Glutamatergic neuron (in vitro differentiated cells): ENCODE measurements at regions not wholly inside any gene's neighbourhood (a gene's known extent, or its start where the extent isn't known, plus 50 kb on each side); places are given as distances from the start of the nearest gene placed in this dataset.

Source experiments
- DNase-seq: peaks from one replicate; pipeline ENCODE4 v3.0.0; 2022
- H3K27ac Mint-ChIP-seq: one replicate; pipeline ENCODE4 v1.8.0; 2020; ENCODE audit warnings: mild to moderate bottlenecking, mixed read lengths, inconsistent platforms; ENCODE audit not compliant: unreplicated experiment
- H3K27me3 Mint-ChIP-seq: one replicate; pipeline ENCODE4 v1.8.0; 2020; ENCODE audit warnings: mild to moderate bottlenecking, moderate library complexity, mixed read lengths, inconsistent platforms; ENCODE audit not compliant: unreplicated experiment
- H3K36me3 Mint-ChIP-seq: one replicate; pipeline ENCODE4 v1.8.0; 2020; ENCODE audit warnings: mild to moderate bottlenecking, mixed read lengths, inconsistent platforms; ENCODE audit not compliant: unreplicated experiment
- H3K4me1 Mint-ChIP-seq: one replicate; pipeline ENCODE4 v1.8.0; 2020; ENCODE audit warnings: mild to moderate bottlenecking, low read depth, mixed read lengths, inconsistent platforms; ENCODE audit not compliant: unreplicated experiment
- H3K4me3 Mint-ChIP-seq: one replicate; pipeline ENCODE4 v1.8.0; 2020; ENCODE audit warnings: mild to moderate bottlenecking, mixed read lengths, inconsistent platforms; ENCODE audit not compliant: unreplicated experiment
- H3K9me3 Mint-ChIP-seq: one replicate; pipeline ENCODE4 v1.8.0; 2020; ENCODE audit warnings: mild to moderate bottlenecking, moderate library complexity, mixed read lengths, inconsistent platforms; ENCODE audit not compliant: unreplicated experiment
- CTCF ChIP-seq: fragments of 200-600 bp; sonication (generic); IDR thresholded peaks from one replicate; pipeline ENCODE4 v1.5.0; 2021; ENCODE audit not compliant: partially characterized antibody, unreplicated experiment

- H3K36me3 Mint-ChIP-seq, result no peaks in the 10 kb centered on the region
- H3K4me1 Mint-ChIP-seq, result peaks cover 2% of the 10 kb centered on the region
- no peak overlapping the region for H3K4me3 Mint-ChIP-seq
- no peak overlapping the region for H3K27ac Mint-ChIP-seq
- no peak for TF ChIP-seq CTCF
- no peaks in the 10 kb centered on the region for H3K27me3 Mint-ChIP-seq
- H3K9me3 Mint-ChIP-seq, result no peaks in the 10 kb centered on the region
- DNase-seq, result no peak
These were observed 426.3 kb upstream of the POT1 start for GRCh38 chr7:125355899-125356298.

DNA sequence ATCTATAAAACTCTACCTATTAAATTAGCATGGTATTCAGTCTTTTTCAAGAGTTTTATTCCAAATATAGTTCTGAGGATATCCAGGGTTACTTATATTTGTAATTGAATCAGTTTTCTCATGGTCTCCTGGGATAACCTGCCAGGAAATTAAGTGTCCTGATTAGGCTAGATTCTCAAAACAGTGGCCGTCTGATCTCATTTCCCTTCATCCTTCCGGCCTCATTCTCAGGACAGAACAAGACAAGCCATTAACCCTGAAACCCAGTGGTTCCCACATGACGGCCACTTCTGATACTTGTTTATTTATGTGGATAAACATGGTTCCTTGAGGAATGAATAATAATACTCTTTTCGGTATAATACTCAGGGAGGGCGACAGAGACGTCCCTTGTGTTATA lies 417.6 kb upstream of the POT1 start:
- Mint-ChIP-seq H3K36me3 (no peaks in the 10 kb centered on the region), H3K27ac (no peak overlapping the region), H3K4me3 (no peak overlapping the region), H3K4me1 (no peaks in the 10 kb centered on the region), H3K9me3 (no peaks in the 10 kb centered on the region), H3K27me3 (peaks cover 2% of the 10 kb centered on the region)
- TF ChIP-seq CTCF, result no peak
- no peak for DNase-seq

DNA sequence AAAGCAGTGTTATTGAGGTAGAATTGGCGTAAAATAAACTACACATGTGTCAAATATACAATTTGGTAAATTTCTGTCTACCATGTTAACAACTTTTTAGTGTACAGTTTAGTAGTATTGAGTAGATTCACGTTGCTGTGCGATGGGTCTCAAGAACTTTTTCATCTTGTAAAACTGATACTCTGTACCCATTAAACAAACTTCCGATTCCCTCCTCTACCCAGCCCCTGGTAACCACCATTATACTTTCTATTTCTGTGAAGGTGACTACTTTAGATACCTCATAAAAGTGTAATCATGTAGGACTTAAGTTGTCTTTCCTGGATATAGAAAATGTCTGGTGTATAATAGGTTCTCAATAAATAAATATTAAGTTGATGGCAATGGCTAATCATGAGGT lies 408.5 kb upstream of the POT1 start:
- no peak for TF ChIP-seq CTCF
- Mint-ChIP-seq H3K27ac (no peak overlapping the region), H3K36me3 (peaks cover 5% of the 10 kb centered on the region), H3K4me3 (no peak overlapping the region), H3K4me1 (no peaks in the 10 kb centered on the region), H3K27me3 (no peaks in the 10 kb centered on the region), H3K9me3 (no peaks in the 10 kb centered on the region)
- DNase-seq, result no peak

DNA sequence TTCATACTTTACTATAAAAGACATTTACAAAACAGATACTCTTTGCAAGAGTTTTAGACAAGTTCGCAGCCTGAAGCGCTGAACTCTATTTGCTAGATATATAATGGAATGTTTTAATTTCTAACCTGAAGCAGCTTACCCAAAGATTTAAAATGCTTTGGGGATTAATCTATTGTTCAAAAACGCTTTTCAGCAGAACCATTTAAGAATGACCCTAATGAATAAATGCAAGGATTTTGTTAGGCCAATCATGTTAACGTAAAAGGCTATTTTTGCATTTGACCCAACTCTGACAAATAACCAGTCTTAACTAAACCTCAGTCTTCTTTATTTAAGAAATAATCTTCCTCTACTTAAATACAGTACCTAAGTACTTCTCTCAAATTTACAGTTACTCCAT lies 406.7 kb upstream of the POT1 start:
- DNase-seq, result no peak
- Mint-ChIP-seq H3K4me1 (no peaks in the 10 kb centered on the region), H3K27ac (no peak overlapping the region), H3K36me3 (peaks cover 7% of the 10 kb centered on the region), H3K4me3 (no peak overlapping the region), H3K27me3 (no peaks in the 10 kb centered on the region), H3K9me3 (no peaks in the 10 kb centered on the region)
- TF ChIP-seq CTCF, result no peak

DNA sequence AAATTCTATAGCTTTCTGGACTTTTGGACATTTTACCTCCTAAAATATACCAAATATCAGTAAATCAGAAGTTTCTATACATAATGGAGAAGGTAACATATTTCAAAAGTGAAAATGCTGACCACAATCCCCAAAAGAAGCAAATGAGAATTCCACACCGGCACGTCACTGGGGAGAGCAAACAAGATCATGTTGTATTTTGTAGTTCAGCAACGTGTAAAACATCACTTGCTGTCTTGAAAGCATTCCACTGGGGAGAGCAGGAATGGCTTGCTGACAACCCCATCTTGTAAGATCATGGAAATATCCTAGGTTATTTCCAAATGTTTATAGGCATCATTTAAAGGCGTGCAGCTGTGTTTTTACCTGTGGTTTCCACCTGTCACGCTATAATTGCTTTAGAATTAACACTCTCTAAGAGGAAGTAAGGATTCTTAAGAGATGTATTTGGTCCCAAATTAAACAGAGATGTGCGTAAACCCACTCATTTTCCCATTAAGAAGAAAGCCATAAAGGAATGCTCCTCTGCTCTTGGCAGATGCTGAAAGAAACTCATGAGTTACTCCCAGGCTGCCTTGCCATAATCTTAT lies 397.1 kb upstream of the POT1 start:
- H3K36me3 Mint-ChIP-seq, result peaks cover 4% of the 10 kb centered on the region
- H3K9me3 Mint-ChIP-seq, result no peaks in the 10 kb centered on the region
- H3K27me3 Mint-ChIP-seq, result no peaks in the 10 kb centered on the region
- no peaks in the 10 kb centered on the region for H3K4me1 Mint-ChIP-seq
- H3K27ac Mint-ChIP-seq, result no peak overlapping the region
- no peak overlapping the region for H3K4me3 Mint-ChIP-seq
- TF ChIP-seq CTCF, result no peak
- no peak for DNase-seq
